ENCODE measurements at regions not wholly inside any gene's neighbourhood (a gene's known extent, or its start where the extent isn't known, plus 50 kb on each side); places are given as distances from the start of the nearest gene placed in this dataset.

- H4K8ac ChIP-seq (ENCODE audit: low read depth, low read length), result no peak overlapping the region
- no peak overlapping the region for H3K9ac ChIP-seq (ENCODE audit: low read length)
- no peaks in the 10 kb centered on the region for H3K36me3 ChIP-seq (ENCODE audit: control insufficient read depth, insufficient read depth, low read length)
- no peaks in the 10 kb centered on the region for H3K79me1 ChIP-seq (ENCODE audit: low read length)
- H2BK120ac ChIP-seq (ENCODE audit: low read depth, low read length), result no peak overlapping the region
- H3K18ac ChIP-seq (ENCODE audit: low read length), result no peak overlapping the region
- no CpG with 5 or more reads among the region's 3 CpGs for WGBS (ENCODE audit: extremely low coverage, insufficient coverage, low lambda C conversion rate)
- H3K27ac ChIP-seq (ENCODE audit: low read depth, low read length), result no peak overlapping the region
- no peak overlapping the region for H3K4me3 ChIP-seq (ENCODE audit: low read length)
- no peaks in the 10 kb centered on the region for H3K79me2 ChIP-seq (ENCODE audit: control insufficient read depth, insufficient read depth, low read length)
- H3K23ac ChIP-seq (ENCODE audit: low read length), result no peak overlapping the region
- no peak overlapping the region for H2AK5ac ChIP-seq (ENCODE audit: low read length)
- peaks cover 24% of the 10 kb centered on the region for H3K27me3 ChIP-seq (ENCODE audit: insufficient read depth, low read length, poor library complexity)
- H2BK5ac ChIP-seq (ENCODE audit: low read length), result no peak overlapping the region
- H4K5ac ChIP-seq (ENCODE audit: low read length), result no peak overlapping the region
- no peaks in the 10 kb centered on the region for H3K4me1 ChIP-seq (ENCODE audit: control insufficient read depth, low read depth, low read length)
- DNase-seq, result no peak
- H3K56ac ChIP-seq (ENCODE audit: low read length), result no peak overlapping the region
- H2BK15ac ChIP-seq (replicated peaks; ENCODE audit: low read depth), result no peak overlapping the region
- H3K4ac ChIP-seq (ENCODE audit: low read depth, low read length), result no peak overlapping the region
- H3K4me2 ChIP-seq (ENCODE audit: low read length), result no peak overlapping the region
These were observed 63.2 kb upstream of the VPREB1 start for GRCh38 chr22:22181341-22181850.

DNA sequence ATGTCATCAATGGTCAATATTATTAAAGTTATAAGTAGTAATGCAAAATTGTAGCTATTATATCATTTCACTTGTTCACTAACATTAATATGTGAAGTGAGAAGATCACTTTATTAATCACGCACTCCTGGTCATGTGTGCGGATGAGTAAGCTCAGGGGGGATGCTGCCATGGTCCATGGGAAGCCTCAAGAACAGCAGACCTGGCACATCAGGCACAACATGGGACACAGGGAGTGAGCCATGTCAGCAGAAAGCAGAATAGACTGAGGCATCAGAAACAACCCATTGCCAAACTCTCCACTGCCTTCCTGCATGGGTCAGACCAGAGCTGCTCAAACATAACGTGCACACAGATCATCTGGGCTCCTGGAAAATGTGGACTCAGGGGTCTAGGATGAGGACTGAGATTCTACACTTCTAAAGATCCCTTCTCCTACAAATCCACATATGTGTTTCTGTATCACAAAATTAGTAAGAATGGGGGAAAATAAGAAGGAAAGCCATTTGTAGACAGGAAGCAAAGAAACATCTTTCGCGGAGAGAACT lies 63.8 kb upstream of the VPREB1 start:
- DNase-seq, result no peak
- Histone ChIP-seq H3K4me3 (ENCODE audit: low read length) (no peak overlapping the region), H4K8ac (ENCODE audit: low read depth, low read length) (no peak overlapping the region), H3K56ac (ENCODE audit: low read length) (no peak overlapping the region), H3K18ac (ENCODE audit: low read length) (no peak overlapping the region), H3K4me2 (ENCODE audit: low read length) (no peak overlapping the region), H2BK120ac (ENCODE audit: low read depth, low read length) (no peak overlapping the region), H3K4ac (ENCODE audit: low read depth, low read length) (no peak overlapping the region), H3K27ac (ENCODE audit: low read depth, low read length) (no peak overlapping the region), H3K79me2 (ENCODE audit: control insufficient read depth, insufficient read depth, low read length) (no peaks in the 10 kb centered on the region), H2BK5ac (ENCODE audit: low read length) (no peak overlapping the region), H3K27me3 (ENCODE audit: insufficient read depth, low read length, poor library complexity) (peaks cover 28% of the 10 kb centered on the region), H3K79me1 (ENCODE audit: low read length) (no peaks in the 10 kb centered on the region), H3K9ac (ENCODE audit: low read length) (no peak overlapping the region), H3K4me1 (ENCODE audit: control insufficient read depth, low read depth, low read length) (no peaks in the 10 kb centered on the region), H2BK15ac (replicated peaks; ENCODE audit: low read depth) (no peak overlapping the region), H4K5ac (ENCODE audit: low read length) (no peak overlapping the region), H3K23ac (ENCODE audit: low read length) (no peak overlapping the region), H3K36me3 (ENCODE audit: control insufficient read depth, insufficient read depth, low read length) (no peaks in the 10 kb centered on the region), H2AK5ac (ENCODE audit: low read length) (no peak overlapping the region)
- no CpG with 5 or more reads among the region's 5 CpGs for WGBS (ENCODE audit: extremely low coverage, insufficient coverage, low lambda C conversion rate)

GRCh38 chr22:22179858-22180257 lies 64.7 kb upstream of the VPREB1 start:
- H3K4ac ChIP-seq (ENCODE audit: low read depth, low read length), result no peak overlapping the region
- no peak overlapping the region for H3K4me2 ChIP-seq (ENCODE audit: low read length)
- no peaks in the 10 kb centered on the region for H3K4me1 ChIP-seq (ENCODE audit: control insufficient read depth, low read depth, low read length)
- H3K18ac ChIP-seq (ENCODE audit: low read length), result no peak overlapping the region
- H4K8ac ChIP-seq (ENCODE audit: low read depth, low read length), result no peak overlapping the region
- no peak overlapping the region for H3K27ac ChIP-seq (ENCODE audit: low read depth, low read length)
- H3K9ac ChIP-seq (ENCODE audit: low read length), result no peak overlapping the region
- WGBS (ENCODE audit: extremely low coverage, insufficient coverage, low lambda C conversion rate), result no CpG with 5 or more reads among the region's 3 CpGs
- H2BK5ac ChIP-seq (ENCODE audit: low read length), result no peak overlapping the region
- no peak overlapping the region for H3K56ac ChIP-seq (ENCODE audit: low read length)
- no peaks in the 10 kb centered on the region for H3K79me2 ChIP-seq (ENCODE audit: control insufficient read depth, insufficient read depth, low read length)
- H3K23ac ChIP-seq (ENCODE audit: low read length), result no peak overlapping the region
- no peak overlapping the region for H2BK15ac ChIP-seq (replicated peaks; ENCODE audit: low read depth)
- no peaks in the 10 kb centered on the region for H3K79me1 ChIP-seq (ENCODE audit: low read length)
- no peak overlapping the region for H3K4me3 ChIP-seq (ENCODE audit: low read length)
- H2AK5ac ChIP-seq (ENCODE audit: low read length), result no peak overlapping the region
- DNase-seq, result no peak
- no peak overlapping the region for H2BK120ac ChIP-seq (ENCODE audit: low read depth, low read length)
- no peaks in the 10 kb centered on the region for H3K36me3 ChIP-seq (ENCODE audit: control insufficient read depth, insufficient read depth, low read length)
- peaks cover 28% of the 10 kb centered on the region for H3K27me3 ChIP-seq (ENCODE audit: insufficient read depth, low read length, poor library complexity)
- H4K5ac ChIP-seq (ENCODE audit: low read length), result no peak overlapping the region

DNA sequence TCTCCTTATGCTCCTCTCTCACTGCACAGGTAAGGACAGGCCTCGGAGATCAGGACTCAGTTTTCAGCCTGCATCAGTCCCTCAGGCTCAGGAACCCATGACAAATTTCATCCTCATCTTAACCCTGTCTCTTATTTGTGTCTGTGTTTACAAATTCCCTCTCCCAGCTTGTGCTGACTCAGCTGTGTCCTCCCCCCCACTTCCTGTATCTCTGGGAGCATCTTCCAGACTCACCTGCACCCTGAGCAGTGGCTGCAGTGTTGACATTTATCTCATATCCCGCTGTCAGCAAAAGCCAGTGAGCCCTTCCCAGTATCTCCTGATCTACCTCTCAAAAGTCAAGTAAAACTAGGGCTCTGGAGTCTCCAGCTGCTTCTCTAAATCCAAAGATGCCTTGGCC lies 65.6 kb upstream of the VPREB1 start:
- Histone ChIP-seq H3K36me3 (ENCODE audit: control insufficient read depth, insufficient read depth, low read length) (no peaks in the 10 kb centered on the region), H3K79me1 (ENCODE audit: low read length) (no peaks in the 10 kb centered on the region), H3K4me2 (ENCODE audit: low read length) (no peak overlapping the region), H3K4ac (ENCODE audit: low read depth, low read length) (no peak overlapping the region), H3K27me3 (ENCODE audit: insufficient read depth, low read length, poor library complexity) (peaks cover 20% of the 10 kb centered on the region), H3K4me3 (ENCODE audit: low read length) (no peak overlapping the region), H3K56ac (ENCODE audit: low read length) (no peak overlapping the region), H2BK15ac (replicated peaks; ENCODE audit: low read depth) (no peak overlapping the region), H4K8ac (ENCODE audit: low read depth, low read length) (no peak overlapping the region), H3K18ac (ENCODE audit: low read length) (no peak overlapping the region), H2AK5ac (ENCODE audit: low read length) (no peak overlapping the region), H2BK5ac (ENCODE audit: low read length) (no peak overlapping the region), H3K4me1 (ENCODE audit: control insufficient read depth, low read depth, low read length) (no peaks in the 10 kb centered on the region), H3K79me2 (ENCODE audit: control insufficient read depth, insufficient read depth, low read length) (no peaks in the 10 kb centered on the region), H4K5ac (ENCODE audit: low read length) (no peak overlapping the region), H3K23ac (ENCODE audit: low read length) (no peak overlapping the region), H2BK120ac (ENCODE audit: low read depth, low read length) (no peak overlapping the region), H3K27ac (ENCODE audit: low read depth, low read length) (no peak overlapping the region), H3K9ac (ENCODE audit: low read length) (no peak overlapping the region)
- WGBS (ENCODE audit: extremely low coverage, insufficient coverage, low lambda C conversion rate), result no CpG with 5 or more reads among the region's 2 CpGs
- no peak for DNase-seq

- no peak overlapping the region for H3K27ac ChIP-seq (ENCODE audit: low read depth, low read length)
- H3K79me2 ChIP-seq (ENCODE audit: control insufficient read depth, insufficient read depth, low read length), result no peaks in the 10 kb centered on the region
- H3K9ac ChIP-seq (ENCODE audit: low read length), result no peak overlapping the region
- H2AK5ac ChIP-seq (ENCODE audit: low read length), result no peak overlapping the region
- no peak overlapping the region for H4K8ac ChIP-seq (ENCODE audit: low read depth, low read length)
- no peaks in the 10 kb centered on the region for H3K79me1 ChIP-seq (ENCODE audit: low read length)
- no peak overlapping the region for H3K18ac ChIP-seq (ENCODE audit: low read length)
- H3K56ac ChIP-seq (ENCODE audit: low read length), result no peak overlapping the region
- H3K23ac ChIP-seq (ENCODE audit: low read length), result no peak overlapping the region
- H4K5ac ChIP-seq (ENCODE audit: low read length), result no peak overlapping the region
- no peak overlapping the region for H2BK120ac ChIP-seq (ENCODE audit: low read depth, low read length)
- H3K36me3 ChIP-seq (ENCODE audit: control insufficient read depth, insufficient read depth, low read length), result no peaks in the 10 kb centered on the region
- H3K4me3 ChIP-seq (ENCODE audit: low read length), result no peak overlapping the region
- H2BK15ac ChIP-seq (replicated peaks; ENCODE audit: low read depth), result no peak overlapping the region
- H2BK5ac ChIP-seq (ENCODE audit: low read length), result no peak overlapping the region
- WGBS (ENCODE audit: extremely low coverage, insufficient coverage, low lambda C conversion rate), result no CpG with 5 or more reads among the region's 2 CpGs
- peaks cover 19% of the 10 kb centered on the region for H3K27me3 ChIP-seq (ENCODE audit: insufficient read depth, low read length, poor library complexity)
- no peak for DNase-seq
- no peak overlapping the region for H3K4ac ChIP-seq (ENCODE audit: low read depth, low read length)
- H3K4me1 ChIP-seq (ENCODE audit: control insufficient read depth, low read depth, low read length), result no peaks in the 10 kb centered on the region
- no peak overlapping the region for H3K4me2 ChIP-seq (ENCODE audit: low read length)
These were observed 66.1 kb upstream of the VPREB1 start for GRCh38 chr22:22178355-22178965.
